Activated effector memory CD4-positive, alpha-beta T cell treated with Interleukin-2 at 50 U/mL for 16 hours (primary cell): ENCODE measurements at regions not wholly inside any gene's neighbourhood (a gene's known extent, or its start where the extent isn't known, plus 50 kb on each side); places are given as distances from the start of the nearest gene placed in this dataset.

Experiments
- DNase-seq: peaks from one replicate; pipeline ENCODE4 v3.0.0-alpha.2; 2020

DNA sequence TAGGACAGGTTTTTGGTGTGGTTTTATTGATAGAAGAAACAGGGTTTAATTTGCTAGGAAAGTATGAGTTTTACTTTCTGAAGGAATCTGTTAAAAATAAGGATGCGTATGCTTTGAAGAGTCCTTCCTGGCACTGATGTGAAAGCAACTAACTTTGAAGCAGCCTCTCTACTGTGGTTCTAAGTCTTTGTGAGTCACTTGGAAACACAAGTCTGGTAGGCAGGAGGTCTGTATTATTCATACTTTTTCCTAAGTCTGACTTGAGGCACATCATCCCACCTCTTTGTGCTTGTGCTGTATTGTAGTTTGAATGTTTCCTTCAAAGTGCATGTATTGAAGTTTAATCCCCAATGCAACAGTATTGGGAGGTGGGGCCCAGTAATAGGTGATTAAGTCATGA lies 129.0 kb downstream of the TAF11L14 start:
- no peak for DNase-seq

DNA sequence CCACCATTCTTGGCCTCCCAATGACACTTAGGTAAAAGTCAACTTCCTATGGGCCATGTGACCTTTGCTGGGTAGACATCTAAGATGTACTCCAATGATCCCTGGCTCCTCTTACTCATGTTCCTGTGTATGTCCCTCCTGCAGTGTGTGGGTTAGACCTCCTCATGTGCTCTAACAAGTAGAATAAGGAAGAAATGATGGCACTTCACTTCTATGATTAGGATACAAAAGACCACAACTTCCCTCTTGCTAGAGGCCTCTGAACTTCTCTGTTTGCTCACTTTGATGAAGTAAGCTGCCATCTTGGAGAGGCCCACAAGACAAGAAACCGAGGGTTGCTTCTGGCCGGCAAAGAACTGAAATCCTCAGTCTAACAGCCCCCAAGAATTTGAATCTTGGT lies 131.8 kb downstream of the TAF11L14 start:
- no peak for DNase-seq

DNA sequence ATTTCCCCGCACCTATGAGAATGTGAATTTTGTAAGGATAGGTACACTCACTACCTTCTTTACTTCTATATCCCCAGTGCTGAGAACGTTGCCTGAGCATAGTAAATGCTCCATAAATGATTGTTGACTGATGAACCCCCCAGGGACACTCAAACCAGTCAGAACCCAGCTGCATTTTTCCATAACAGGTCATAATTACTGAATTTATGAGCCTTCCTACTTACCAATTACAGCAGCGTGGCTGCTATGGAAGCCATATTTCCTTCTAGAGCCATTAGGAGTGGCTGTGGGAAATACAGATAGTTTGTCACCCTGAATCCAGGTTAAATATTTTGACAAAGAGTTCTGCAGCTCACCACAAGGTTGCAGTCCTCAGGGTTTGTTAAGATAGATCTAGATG lies 135.0 kb downstream of the TAF11L14 start:
- DNase-seq: no peak

DNA sequence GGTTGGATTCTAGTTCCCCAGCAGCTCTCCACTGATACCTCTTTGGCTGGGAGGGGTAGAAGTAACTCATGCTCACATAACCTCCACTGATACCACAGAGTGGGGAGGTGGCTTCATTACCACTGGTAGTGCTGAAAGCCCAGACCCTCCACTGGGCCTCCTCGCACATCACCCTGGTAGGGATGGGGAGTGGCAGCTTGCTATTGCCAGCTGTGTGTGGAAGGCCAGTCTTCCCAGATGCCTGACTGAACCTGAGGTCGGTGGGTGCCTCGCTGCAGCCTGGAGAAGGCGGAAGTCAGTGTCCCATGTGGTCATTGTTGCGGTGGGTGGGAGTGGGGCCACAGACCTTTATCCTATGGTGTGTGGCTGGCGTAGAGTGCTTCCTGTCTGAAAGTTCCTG lies 138.0 kb downstream of the TAF11L14 start:
- no peak for DNase-seq

DNA sequence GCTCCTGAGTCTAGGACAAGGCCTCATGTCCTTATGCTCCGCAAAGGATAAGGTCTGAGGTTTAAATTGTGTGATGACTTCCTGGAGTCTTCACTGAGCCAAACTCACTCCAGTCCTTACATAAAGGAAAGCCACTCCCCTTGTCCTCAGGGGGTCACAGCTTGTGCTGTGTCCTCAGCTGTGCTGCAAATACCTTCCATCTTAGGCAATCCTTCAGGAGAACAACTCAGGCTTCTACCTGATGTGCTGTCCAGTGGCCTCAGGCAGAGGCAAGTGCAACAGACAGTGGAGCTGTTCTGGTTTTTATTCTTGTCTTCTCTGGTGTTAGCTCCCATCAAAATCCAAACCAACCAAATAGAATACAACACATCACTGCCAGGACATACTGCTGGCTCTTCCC lies 151.5 kb downstream of the TAF11L14 start:
- no peak for DNase-seq

DNA sequence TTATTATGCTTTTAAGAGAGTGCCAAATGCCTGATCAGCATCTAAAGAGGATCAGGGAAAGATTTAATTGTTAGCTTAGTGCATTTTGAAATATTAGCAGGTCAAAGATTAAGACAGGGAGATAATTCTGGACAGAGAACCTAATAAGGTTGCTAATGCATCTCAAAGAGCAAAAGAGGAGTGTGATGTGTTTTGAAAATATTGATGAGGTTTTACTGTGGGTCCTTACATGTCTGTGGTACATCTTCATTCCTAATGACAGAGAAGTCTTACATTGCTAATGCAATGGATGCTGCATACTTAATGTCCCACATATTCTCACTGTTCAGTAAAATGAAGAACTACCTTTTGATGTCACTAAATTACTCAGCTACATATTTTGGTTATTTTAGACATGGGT lies 154.1 kb downstream of the TAF11L14 start:
- no peak for DNase-seq

DNA sequence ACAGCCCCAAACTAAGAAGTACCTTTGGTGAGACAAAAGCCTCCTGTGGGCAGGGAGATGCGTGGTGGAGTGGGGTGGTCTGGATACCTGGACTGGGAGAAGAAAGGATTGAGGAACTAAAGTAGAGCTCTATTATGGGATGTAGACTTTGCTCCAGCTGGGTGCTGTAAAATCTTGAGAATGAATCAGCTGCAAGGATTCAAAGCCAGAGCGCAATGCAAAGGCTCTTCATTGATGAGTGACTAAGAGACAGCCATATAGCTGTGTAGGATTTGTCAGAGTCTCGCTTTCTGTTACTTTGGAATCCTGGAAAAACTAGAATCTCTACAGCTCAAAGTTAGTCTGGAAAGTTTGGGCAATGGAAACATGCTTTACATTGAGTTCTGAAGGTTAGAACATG lies 159.9 kb downstream of the TAF11L14 start:
- no peak for DNase-seq

DNA sequence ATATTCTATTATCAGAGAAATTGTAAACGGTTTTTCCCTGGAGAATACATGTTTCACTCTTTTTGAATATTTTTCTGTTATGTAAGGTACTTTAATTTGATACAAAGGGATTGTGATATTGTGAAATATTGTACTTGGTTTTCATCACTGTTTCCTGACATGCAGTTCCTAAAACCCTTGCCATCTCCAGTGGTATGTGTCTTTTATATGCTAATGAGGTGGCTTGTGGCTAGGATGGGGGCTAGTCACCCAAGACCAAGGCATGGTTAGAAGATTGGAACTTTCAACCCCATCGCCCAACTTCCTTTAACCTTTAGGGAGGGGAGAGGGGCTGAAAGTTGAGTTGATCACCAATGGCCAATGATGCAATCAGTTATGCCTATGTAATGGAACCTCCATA lies 160.6 kb downstream of the TAF11L14 start:
- no peak for DNase-seq

DNA sequence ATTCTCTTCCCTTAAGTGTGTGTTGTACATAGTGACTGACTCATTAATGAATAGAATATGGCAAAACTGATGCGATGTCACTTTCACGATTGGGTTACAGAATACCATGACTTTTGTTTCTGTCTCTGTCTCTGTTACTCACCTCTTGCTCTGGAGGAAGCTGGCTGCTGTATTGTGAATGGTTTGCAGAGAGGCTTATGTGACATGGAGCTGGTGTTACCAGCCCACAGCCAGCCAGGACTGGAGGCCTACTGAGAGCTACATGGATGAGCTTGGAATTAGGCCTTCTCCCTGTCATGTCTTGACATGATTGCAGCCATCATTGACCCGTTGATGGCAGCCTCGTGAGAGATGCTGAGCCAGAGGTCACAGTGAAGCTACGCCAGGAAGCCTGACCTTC lies 161.9 kb downstream of the TAF11L14 start:
- DNase-seq: no peak

DNA sequence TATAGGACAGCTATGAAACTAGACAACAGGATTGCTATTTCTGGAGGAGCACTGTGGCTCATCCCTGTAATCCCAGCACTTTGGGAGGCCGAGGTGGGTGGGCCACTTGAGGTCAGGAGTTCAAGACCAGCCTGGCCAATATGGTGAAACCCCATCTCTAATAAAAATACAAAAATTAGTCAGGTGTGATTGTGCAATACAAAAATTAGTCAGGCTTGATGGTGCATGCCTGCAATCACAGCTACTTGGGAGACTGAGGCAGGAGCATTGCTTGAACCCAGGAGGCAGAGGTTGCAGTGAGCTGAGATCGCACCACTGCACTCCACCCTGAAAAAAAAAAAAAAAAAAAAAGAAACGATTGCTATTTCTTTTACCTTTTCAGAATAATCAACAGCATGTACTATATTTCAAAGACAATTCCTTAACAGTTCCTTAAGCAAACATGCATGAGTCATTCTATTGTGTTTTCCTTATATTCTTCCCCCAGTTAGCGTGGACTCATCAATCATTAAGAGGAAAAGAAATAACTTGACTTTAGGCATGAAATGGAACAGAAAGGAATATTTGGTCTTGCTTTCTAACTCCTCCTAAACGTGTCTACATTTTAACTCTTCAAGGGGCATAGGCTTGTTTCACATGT lies 162.6 kb downstream of the TAF11L14 start:
- DNase-seq: no peak

DNA sequence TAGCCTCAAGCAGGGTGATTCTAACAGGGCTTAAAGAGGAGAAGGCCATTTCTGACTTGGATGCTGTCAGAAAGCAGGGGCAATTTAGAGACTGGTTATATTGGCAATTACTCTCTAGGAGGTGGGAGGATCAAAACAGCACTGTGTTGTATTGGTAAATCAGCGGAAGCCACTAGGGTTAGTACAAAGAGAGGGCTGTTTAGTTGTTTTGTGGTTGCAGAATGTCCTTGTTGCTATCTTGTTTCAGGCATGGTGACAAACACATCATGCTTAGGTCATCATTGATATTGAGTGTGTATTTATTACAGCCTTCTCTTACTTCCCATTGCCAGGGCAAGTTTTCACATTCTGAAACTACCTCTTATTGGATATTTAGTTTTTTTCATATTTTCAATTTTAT lies 165.3 kb downstream of the TAF11L14 start:
- DNase-seq: no peak

DNA sequence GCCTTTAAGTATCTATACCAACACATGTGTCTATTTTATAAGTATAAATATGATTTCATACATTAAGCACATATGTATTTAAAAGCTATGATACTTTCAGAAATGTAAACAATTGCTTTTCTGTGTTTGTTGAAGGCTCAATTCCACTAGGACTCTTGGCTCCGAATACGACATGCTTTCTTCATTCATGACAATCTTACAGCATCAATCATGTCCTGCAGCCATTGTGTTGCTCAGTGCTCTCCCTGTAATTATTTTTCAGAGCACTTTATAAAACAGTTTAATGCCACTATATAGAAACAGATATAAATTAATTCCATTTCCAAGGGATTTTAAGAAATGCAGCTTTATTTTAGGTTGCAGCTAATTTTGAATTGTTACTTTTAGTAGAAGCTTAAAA lies 167.3 kb downstream of the TAF11L14 start:
- no peak for DNase-seq

DNA sequence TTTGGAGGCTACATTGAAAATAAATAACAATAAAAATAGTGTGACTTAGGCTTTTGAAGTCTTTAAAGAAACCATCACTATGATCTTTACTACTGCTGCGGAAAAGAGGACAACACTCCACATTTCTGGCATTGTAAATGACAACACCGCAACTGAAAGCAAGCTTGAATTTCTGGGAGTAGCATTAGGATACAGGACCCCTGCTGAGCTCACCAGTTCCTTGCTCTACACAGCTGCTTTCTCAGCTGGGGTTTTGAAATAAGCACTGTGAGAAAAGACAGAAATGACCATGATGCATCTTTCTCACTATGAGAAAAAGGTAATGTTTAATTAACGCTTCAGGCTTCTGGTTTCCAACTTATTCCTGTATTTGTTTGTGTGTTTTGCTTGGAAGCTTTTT lies 168.0 kb downstream of the TAF11L14 start:
- no peak for DNase-seq

DNA sequence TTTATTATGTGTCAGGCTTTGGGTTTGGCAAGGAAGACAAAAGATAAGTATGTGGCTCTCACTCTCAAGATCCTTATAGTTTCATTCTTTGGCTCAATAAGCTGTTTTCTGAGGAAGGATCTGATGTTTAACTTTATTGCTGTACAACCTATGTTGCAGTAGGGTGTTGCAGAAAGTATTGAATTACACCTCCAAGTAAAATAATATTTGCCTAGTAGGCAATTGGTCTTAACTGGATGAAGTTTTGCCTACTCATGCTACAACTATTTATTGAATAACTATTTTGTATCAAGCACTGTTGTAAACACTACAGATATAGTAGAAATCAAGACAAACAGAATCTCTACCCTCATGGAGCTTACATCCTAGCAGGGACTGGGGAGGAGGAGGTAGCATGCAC lies 169.7 kb downstream of the TAF11L14 start:
- DNase-seq: no peak

DNA sequence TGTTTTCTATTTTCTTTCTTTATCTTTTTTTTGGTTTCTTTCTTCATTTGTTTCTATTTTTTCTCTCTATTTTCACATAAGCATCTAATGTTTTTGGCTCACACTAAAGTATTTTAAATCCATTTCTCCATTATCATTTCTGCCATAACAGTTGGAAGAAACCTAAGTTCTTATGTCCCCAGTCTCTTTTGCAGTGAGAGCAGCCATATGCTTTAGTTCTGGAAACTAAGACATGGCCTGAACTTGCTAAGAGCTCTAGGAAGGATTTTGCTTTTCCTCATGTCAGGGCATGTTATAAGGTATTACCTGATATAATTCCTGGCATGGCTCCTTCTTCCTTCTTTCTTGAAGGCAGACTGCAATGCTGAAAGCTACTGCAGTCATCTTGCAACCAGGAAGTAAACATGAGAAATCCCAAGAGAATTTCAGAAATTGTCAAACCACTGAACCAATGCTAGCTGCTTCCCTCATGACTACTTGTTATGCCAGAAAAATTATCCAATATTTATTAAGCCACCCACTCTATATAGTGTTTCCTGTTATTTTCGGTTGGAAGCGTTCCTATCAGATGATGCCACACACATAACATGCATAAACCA lies 171.1 kb downstream of the TAF11L14 start:
- DNase-seq: no peak

DNA sequence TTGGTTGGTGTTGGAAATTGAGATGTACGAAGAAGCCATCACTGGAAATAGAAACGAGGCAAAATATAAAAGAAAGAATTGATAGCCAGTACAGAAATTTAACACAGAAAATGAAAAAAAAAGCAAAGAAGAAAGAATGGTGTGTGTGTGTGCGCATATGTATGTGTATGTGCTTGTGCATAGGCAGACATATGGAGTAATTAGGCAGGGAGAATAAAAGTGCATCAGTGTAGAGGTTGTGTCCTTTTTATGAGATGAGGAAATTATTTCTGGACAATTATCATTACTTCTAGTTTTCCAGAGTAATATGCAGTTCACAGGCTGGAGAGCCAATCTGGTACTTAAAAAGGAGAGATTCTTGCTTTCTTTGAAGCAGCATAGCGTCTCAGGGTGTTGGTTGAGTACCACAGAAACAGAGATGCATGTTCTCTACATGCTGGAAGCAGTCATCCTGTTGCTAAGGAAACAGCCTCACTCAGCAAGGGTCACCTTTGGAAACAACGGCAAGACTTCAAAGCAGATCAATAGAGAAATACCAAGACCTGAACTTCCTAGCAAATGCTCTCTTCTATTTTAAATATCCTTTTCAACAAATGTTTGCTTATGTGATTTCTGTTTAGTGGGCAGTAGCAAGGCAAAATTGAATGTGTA lies 172.7 kb downstream of the TAF11L14 start:
- no peak for DNase-seq

DNA sequence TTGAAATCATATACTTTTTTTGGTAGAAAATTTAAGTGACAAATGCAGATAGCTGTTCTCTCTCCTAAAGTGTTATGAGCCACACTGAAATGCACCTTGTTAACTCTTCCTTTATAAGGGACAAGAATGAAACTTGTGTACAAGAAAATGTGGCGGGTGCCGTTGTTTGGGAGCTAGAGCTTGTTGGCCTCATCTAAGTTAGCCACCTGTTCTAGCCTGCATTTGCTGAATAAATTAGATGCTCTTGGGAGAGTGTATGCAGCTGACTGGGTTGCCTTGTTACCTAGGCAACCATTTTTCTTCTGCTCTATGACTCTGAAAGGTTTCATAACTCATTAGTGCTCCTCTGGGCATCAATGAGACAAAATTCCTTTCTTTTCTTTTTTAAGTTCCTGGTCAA lies 174.3 kb downstream of the TAF11L14 start:
- no peak for DNase-seq

DNA sequence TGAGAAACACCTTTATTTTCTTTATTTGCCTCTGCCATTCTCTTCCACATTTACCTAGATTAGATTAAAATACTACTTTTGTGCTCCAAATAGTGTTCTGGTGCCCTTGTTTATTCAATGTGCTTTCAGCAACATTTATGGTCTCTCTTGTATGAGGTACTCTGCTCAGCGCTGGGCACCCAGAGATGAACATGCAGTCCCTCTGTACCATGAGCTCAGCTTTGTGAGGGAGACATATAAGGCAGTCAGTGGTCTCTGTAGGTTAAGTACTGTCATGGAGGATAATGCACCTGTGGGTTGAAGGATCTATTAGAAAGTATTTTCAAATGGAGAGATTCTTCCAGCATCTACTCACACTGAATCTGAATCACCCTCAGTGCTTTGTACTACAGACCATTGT lies 176.5 kb downstream of the TAF11L14 start:
- DNase-seq: no peak

DNA sequence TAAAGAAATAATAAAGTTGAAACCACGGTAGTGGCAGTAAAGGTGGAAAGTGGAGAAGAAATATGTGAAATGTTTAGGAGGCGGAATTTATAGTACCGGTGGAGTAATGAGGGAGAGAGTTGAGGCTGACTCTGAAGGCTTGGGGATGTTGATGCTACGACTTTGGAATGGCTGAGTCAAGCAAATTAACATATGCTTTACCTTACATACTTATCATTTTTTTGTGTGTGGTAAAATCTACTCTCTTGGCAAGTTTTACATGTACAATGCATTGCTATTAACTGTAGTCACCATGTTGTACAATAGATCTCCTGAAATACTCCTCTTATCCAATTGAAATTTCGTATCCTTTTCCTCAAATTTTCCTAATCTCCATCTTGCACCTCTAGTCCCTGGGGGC lies 179.0 kb downstream of the TAF11L14 start:
- no peak for DNase-seq

DNA sequence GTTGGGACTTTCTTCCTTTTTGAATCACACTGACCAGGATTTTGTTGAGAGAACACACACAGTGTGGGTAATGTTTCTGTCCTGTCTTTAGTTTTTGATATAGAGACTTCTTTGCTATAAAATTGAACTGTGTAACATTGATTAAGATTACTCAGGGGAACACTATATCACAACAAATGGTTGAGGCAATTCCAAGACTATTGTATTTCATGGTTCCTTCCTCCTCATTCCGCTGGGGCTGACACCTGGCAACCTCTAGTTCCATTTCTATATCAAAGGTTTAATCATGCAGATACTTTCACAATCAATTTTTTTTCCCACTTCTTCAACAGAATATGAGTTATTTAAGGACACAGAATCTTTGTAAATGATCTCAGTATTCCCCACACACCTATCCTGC lies 182.2 kb downstream of the TAF11L14 start:
- no peak for DNase-seq

DNA sequence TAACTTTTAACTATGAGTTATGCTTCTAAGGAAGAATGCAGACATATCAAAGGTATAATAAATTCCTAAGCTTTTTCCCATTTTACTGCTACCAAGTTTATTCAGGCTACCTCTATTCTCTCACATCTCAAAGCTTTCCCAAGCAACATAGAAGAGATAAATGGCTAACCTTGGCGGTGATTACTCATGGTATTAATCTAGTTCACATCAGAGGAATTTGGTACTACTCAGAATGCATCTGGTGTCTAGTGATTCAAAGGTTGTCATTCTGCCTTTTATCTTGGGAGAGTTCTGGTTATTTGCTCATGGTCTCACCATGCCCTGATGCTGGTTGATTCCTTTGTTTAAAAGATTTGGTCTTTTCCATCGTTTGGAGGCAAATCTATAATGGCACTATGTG lies 182.7 kb downstream of the TAF11L14 start:
- no peak for DNase-seq

DNA sequence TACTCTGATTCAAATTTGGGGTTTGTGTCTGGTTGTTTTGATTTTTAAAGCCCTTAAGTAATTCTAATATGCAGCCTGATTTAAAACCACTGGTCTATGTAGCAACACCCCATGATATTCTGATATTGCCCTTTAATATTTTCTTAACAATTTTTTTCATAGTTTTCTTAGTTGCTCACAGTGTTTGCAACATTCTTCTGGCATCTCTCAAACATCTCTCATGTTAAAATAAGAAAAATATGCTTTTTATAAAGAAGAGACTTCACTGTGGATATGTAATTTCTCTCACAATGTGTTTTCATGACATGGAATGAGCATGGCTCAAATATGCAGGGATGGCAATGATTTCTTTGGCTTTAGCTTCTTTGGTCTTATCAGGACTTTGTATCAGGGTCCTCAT lies 183.7 kb downstream of the TAF11L14 start:
- DNase-seq: no peak

DNA sequence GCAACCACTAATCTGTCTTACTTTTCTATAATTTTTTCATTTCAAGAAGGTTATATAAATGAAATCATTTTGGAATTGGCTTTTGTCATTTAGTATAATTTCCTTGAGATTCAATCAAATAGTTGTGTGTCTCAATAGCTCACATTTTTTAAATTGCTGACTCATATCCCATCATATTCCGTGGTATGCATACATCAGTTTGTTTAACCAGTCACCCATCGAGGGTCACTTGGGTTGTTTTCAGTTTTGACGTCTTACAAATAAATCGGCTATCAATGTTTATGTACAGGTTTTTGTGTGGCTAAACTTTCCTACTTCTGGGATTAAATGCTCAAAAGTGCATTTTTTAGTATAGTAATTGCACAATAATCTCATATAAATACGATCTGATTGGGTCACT lies 185.5 kb downstream of the TAF11L14 start:
- DNase-seq: no peak

DNA sequence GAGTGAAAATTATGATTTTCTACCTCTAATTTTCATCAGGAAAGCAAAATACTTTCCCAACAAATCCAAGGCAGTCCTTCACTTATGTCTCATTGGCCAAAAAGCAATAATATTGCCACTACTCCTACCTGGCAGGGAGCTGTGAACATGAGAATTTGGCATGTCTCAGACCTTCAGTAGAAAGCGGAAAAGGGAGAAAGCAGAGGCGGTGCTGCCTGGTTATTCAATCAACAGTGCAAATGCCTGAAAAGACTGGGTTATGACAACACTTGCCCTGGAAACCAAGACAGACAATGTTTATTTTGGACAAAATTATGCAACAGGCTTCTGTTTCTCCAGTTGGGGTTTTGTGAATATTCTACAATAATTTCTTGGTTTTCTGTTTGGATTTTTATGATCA lies 194.4 kb downstream of the TAF11L14 start:
- no peak for DNase-seq

DNA sequence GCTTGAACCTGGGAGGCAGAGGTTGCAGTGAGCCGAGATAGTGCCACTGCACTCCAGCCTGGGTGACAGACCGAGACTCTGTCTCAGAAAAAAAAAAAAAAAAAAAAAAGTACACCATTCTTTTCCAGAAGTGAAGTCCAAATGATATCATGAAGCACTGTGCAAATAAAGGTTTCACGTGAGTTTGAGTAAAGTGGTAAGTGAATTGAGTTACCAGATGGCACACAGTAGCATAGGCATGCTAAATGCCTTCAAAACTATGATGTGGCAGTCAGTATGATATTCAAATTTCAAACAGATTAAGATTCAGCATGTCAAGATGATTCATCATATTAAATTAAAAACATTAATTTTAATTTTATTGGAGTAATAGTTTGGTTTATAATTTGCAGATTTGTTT lies 195.2 kb downstream of the TAF11L14 start:
- no peak for DNase-seq
